ENCODE measurements at regions not wholly inside any gene's neighbourhood (a gene's known extent, or its start where the extent isn't known, plus 50 kb on each side); places are given as distances from the start of the nearest gene placed in this dataset.

GRCh38 chr9:89920131-89920530, 315.3 kb downstream of the GADD45G start:
- no peaks in the 10 kb centered on the region for H3K9me3 ChIP-seq (ENCODE audit: low read length)
- BruUV-seq (replicated peaks): no TSS peak

DNA sequence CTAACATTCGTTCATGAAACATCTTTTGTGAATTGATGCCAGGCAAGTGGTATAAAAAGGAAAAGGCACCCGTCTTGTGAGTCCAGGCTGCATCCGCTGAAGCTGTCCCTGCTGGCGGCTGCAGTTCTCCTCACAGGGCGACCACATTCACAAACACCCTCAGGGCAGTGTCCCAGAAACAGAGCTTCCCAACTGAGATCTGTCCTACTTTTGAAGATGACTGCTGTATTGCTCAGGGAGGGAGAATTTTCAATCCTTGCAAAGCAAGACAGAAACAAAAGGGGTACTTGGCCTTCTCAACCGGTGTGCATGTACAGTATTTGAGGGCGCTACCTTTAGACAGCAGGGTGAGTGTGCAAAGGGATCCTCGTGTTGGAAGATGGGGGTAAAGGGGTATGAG, 316.1 kb downstream of the GADD45G start:
- H4K20me1 ChIP-seq (ENCODE audit: insufficient read depth, low read length): no peaks in the 10 kb centered on the region
- intact Hi-C loops (cut with micrococcal nuclease; ENCODE audit: unreplicated experiment): no loop called here
- CTCF ChIA-PET (ENCODE audit: unreplicated experiment): no interaction called here
- no peaks in the 10 kb centered on the region for H3K9me3 ChIP-seq (ENCODE audit: low read length)
- H3K4me2 ChIP-seq (ENCODE audit: low read length): no peak overlapping the region
- no TSS peak for BruUV-seq (replicated peaks)
- H2AFZ ChIP-seq (ENCODE audit: low read length): no peak overlapping the region
- no peak for TF ChIP-seq CTCF (conservative IDR thresholded peaks at IDR 0.05; ENCODE audit: low read length)
- TF ChIP-seq EZH2phosphoT487 (IDR thresholded peaks at IDR 0.05; ENCODE audit: borderline replicate concordance, low read depth, low read length): no peak
- DNase-seq (ENCODE audit: low spot score): no peak
- H3K4me3 ChIP-seq (ENCODE audit: low read depth, low read length, poor library complexity, severe bottlenecking): no peak overlapping the region
- H3K79me2 ChIP-seq (ENCODE audit: insufficient read depth, low read depth, low read length): no peaks in the 10 kb centered on the region
- no peaks in the 10 kb centered on the region for H3K9me2 ChIP-seq (ENCODE audit: insufficient read depth, low read length)
- POLR2A ChIA-PET: no interaction called here
- H3K36me3 ChIP-seq (ENCODE audit: insufficient read depth, low read length): no peaks in the 10 kb centered on the region
- H3K4me1 ChIP-seq (ENCODE audit: insufficient read depth, low read length, poor library complexity, severe bottlenecking): no peaks in the 10 kb centered on the region
- H3K27ac ChIP-seq (ENCODE audit: low read depth, low read length, poor library complexity, severe bottlenecking): no peak overlapping the region

More at GRCh38 chr9:89920131-89920530, 315.3 kb downstream of the GADD45G start:
- Histone ChIP-seq H4K20me1 (ENCODE audit: insufficient read depth, low read length) (no peaks in the 10 kb centered on the region), H2AFZ (ENCODE audit: low read length) (no peak overlapping the region), H3K36me3 (ENCODE audit: insufficient read depth, low read length) (no peaks in the 10 kb centered on the region), H3K4me2 (ENCODE audit: low read length) (no peak overlapping the region), H3K27ac (ENCODE audit: low read depth, low read length, poor library complexity, severe bottlenecking) (no peak overlapping the region), H3K79me2 (ENCODE audit: insufficient read depth, low read depth, low read length) (no peaks in the 10 kb centered on the region), H3K9me2 (ENCODE audit: insufficient read depth, low read length) (no peaks in the 10 kb centered on the region), H3K4me3 (ENCODE audit: low read depth, low read length, poor library complexity, severe bottlenecking) (no peak overlapping the region), H3K4me1 (ENCODE audit: insufficient read depth, low read length, poor library complexity, severe bottlenecking) (no peaks in the 10 kb centered on the region)
- POLR2A ChIA-PET: no interaction called here
- intact Hi-C loops (cut with micrococcal nuclease; ENCODE audit: unreplicated experiment): no loop called here
- TF ChIP-seq EZH2phosphoT487 (IDR thresholded peaks at IDR 0.05; ENCODE audit: borderline replicate concordance, low read depth, low read length) (no peak), CTCF (conservative IDR thresholded peaks at IDR 0.05; ENCODE audit: low read length) (no peak)
- DNase-seq (ENCODE audit: low spot score): no peak
- CTCF ChIA-PET (ENCODE audit: unreplicated experiment): no interaction called here

GRCh38 chr9:89922099-89922498, 317.3 kb downstream of the GADD45G start:
- no peak for DNase-seq (ENCODE audit: low spot score)
- H3K4me2 ChIP-seq (ENCODE audit: low read length): no peak overlapping the region
- H3K9me2 ChIP-seq (ENCODE audit: insufficient read depth, low read length): no peaks in the 10 kb centered on the region
- H3K79me2 ChIP-seq (ENCODE audit: insufficient read depth, low read depth, low read length): no peaks in the 10 kb centered on the region
- H3K4me3 ChIP-seq (ENCODE audit: low read depth, low read length, poor library complexity, severe bottlenecking): no peak overlapping the region
- H3K9me3 ChIP-seq (ENCODE audit: low read length): no peaks in the 10 kb centered on the region
- H3K27ac ChIP-seq (ENCODE audit: low read depth, low read length, poor library complexity, severe bottlenecking): no peak overlapping the region
- H3K36me3 ChIP-seq (ENCODE audit: insufficient read depth, low read length): no peaks in the 10 kb centered on the region
- BruUV-seq (replicated peaks): no TSS peak
- POLR2A ChIA-PET: no interaction called here
- no peaks in the 10 kb centered on the region for H3K4me1 ChIP-seq (ENCODE audit: insufficient read depth, low read length, poor library complexity, severe bottlenecking)
- H4K20me1 ChIP-seq (ENCODE audit: insufficient read depth, low read length): no peaks in the 10 kb centered on the region
- no peak overlapping the region for H2AFZ ChIP-seq (ENCODE audit: low read length)
- TF ChIP-seq CTCF (conservative IDR thresholded peaks at IDR 0.05; ENCODE audit: low read length): no peak
- no peak for TF ChIP-seq EZH2phosphoT487 (IDR thresholded peaks at IDR 0.05; ENCODE audit: borderline replicate concordance, low read depth, low read length)
- CTCF ChIA-PET (ENCODE audit: unreplicated experiment): no interaction called here
- intact Hi-C loops (cut with micrococcal nuclease; ENCODE audit: unreplicated experiment): no loop called here

Measured in OCI-LY7 (cell line).